ENCODE measurements at regions not wholly inside any gene's neighbourhood (a gene's known extent, or its start where the extent isn't known, plus 50 kb on each side); places are given as distances from the start of the nearest gene placed in this dataset.

GRCh38 chr6:98590136-98590681 lies 244.2 kb upstream of the POU3F2 start:
- peaks cover 2% of the 10 kb centered on the region for H3K4me1 Mint-ChIP-seq
- Histone ChIP-seq H3K4me3 (ENCODE audit: low read length) (no peak overlapping the region), H3K9me3 (ENCODE audit: control insufficient read depth, low read length) (no peaks in the 10 kb centered on the region), H3K27me3 (ENCODE audit: control insufficient read depth, insufficient read depth, low read length, poor library complexity, severe bottlenecking) (no peaks in the 10 kb centered on the region), H3K9ac (ENCODE audit: extremely low read depth, low read length, poor library complexity, severe bottlenecking) (no peak overlapping the region), H3K27ac (ENCODE audit: low read depth, low read length) (no peak overlapping the region), H3K4me1 (ENCODE audit: control insufficient read depth, insufficient read depth, low read length) (no peaks in the 10 kb centered on the region), H3K36me3 (ENCODE audit: control insufficient read depth, insufficient read depth, low read length) (no peaks in the 10 kb centered on the region)
- no peaks in the 10 kb centered on the region for H3K27me3 Mint-ChIP-seq (ENCODE audit: insufficient read depth)
- no peaks in the 10 kb centered on the region for H3K9me3 Mint-ChIP-seq
- no peak overlapping the region for H3K27ac Mint-ChIP-seq
- 80 to 87% methylated on average over 1 to 3 of the region's 3 CpGs for WGBS, 2 experiments (ENCODE audit: insufficient coverage in 1 of 2, insufficient read length in 1 of 2)
- no peak for DNase-seq
- no peaks in the 10 kb centered on the region for H3K36me3 Mint-ChIP-seq (ENCODE audit: low read depth)
- no peak for TF ChIP-seq CTCF (conservative IDR thresholded peaks at IDR 0.05)
- no peak overlapping the region for H3K4me3 Mint-ChIP-seq

- TF ChIP-seq CTCF (conservative IDR thresholded peaks at IDR 0.05): no peak
- H3K4me1 ChIP-seq (ENCODE audit: control insufficient read depth, insufficient read depth, low read length): no peaks in the 10 kb centered on the region
- no peaks in the 10 kb centered on the region for H3K9me3 Mint-ChIP-seq
- H3K4me3 Mint-ChIP-seq: no peak overlapping the region
- H3K27ac Mint-ChIP-seq: no peak overlapping the region
- H3K27ac ChIP-seq (ENCODE audit: low read depth, low read length): no peak overlapping the region
- H3K4me3 ChIP-seq (ENCODE audit: low read length): no peak overlapping the region
- H3K36me3 Mint-ChIP-seq (ENCODE audit: low read depth): no peaks in the 10 kb centered on the region
- H3K9ac ChIP-seq (ENCODE audit: extremely low read depth, low read length, poor library complexity, severe bottlenecking): no peak overlapping the region
- H3K27me3 Mint-ChIP-seq (ENCODE audit: insufficient read depth): no peaks in the 10 kb centered on the region
- 80 to 90% methylated on average over 2 of the region's 2 CpGs for WGBS, 2 experiments (ENCODE audit: insufficient coverage in 1 of 2, insufficient read length in 1 of 2)
- no peaks in the 10 kb centered on the region for H3K9me3 ChIP-seq (ENCODE audit: control insufficient read depth, low read length)
- no peaks in the 10 kb centered on the region for H3K36me3 ChIP-seq (ENCODE audit: control insufficient read depth, insufficient read depth, low read length)
- no peaks in the 10 kb centered on the region for H3K27me3 ChIP-seq (ENCODE audit: control insufficient read depth, insufficient read depth, low read length, poor library complexity, severe bottlenecking)
- no peak for DNase-seq
- H3K4me1 Mint-ChIP-seq: peaks cover 2% of the 10 kb centered on the region
These were observed 243.4 kb upstream of the POU3F2 start for GRCh38 chr6:98590997-98591396.

- Histone ChIP-seq H3K4me1 (ENCODE audit: control insufficient read depth, insufficient read depth, low read length) (no peaks in the 10 kb centered on the region), H3K36me3 (ENCODE audit: control insufficient read depth, insufficient read depth, low read length) (no peaks in the 10 kb centered on the region), H3K27ac (ENCODE audit: low read depth, low read length) (no peak overlapping the region), H3K27me3 (ENCODE audit: control insufficient read depth, insufficient read depth, low read length, poor library complexity, severe bottlenecking) (no peaks in the 10 kb centered on the region), H3K9ac (ENCODE audit: extremely low read depth, low read length, poor library complexity, severe bottlenecking) (no peak overlapping the region), H3K9me3 (ENCODE audit: control insufficient read depth, low read length) (no peaks in the 10 kb centered on the region), H3K4me3 (ENCODE audit: low read length) (no peak overlapping the region)
- no peak for TF ChIP-seq CTCF (conservative IDR thresholded peaks at IDR 0.05)
- H3K4me1 Mint-ChIP-seq: peaks cover 2% of the 10 kb centered on the region
- 80 to 96% methylated on average over 1 to 2 of the region's 2 CpGs for WGBS, 2 experiments (ENCODE audit: insufficient coverage in 1 of 2, insufficient read length in 1 of 2)
- H3K36me3 Mint-ChIP-seq (ENCODE audit: low read depth): no peaks in the 10 kb centered on the region
- H3K27ac Mint-ChIP-seq: no peak overlapping the region
- DNase-seq: no peak
- no peaks in the 10 kb centered on the region for H3K9me3 Mint-ChIP-seq
- H3K4me3 Mint-ChIP-seq: no peak overlapping the region
- no peaks in the 10 kb centered on the region for H3K27me3 Mint-ChIP-seq (ENCODE audit: insufficient read depth)
These were observed 240.7 kb upstream of the POU3F2 start for GRCh38 chr6:98593676-98594075.
